DOHH2 (cell line): ENCODE measurements at regions not wholly inside any gene's neighbourhood (a gene's known extent, or its start where the extent isn't known, plus 50 kb on each side); places are given as distances from the start of the nearest gene placed in this dataset.

ENCODE experiments used
- H3F3A ChIP-seq: fragments of 200-600 bp; sonication (generic), shearing (Covaris generic); 2 replicates; pipeline ENCODE4 v1.6.0; 2016; ENCODE audit warnings: antibody characterized with exemption, mild to moderate bottlenecking; ENCODE audit not compliant: control insufficient read depth, insufficient read depth
- H3K27ac ChIP-seq: fragments of 200-600 bp; sonication (generic); 2 replicates; pipeline ENCODE4 v1.5.1; 2014; ENCODE audit warnings: low read depth, mild to moderate bottlenecking, low read length, moderate library complexity
- H3K27me3 ChIP-seq: fragments of 200-600 bp; sonication (generic); 2 replicates; pipeline ENCODE4 v1.6.1; 2014; ENCODE audit warnings: mild to moderate bottlenecking, low read length, mixed read lengths; ENCODE audit not compliant: control insufficient read depth
- H3K36me3 ChIP-seq: fragments of 200-600 bp; sonication (generic); 2 replicates; pipeline ENCODE4 v1.6.1; 2014; ENCODE audit warnings: mild to moderate bottlenecking, low read length, moderate library complexity, mixed read lengths; ENCODE audit not compliant: control insufficient read depth
- H3K4me1 ChIP-seq: fragments of 200-600 bp; sonication (generic); 2 replicates; pipeline ENCODE4 v1.6.1; 2014; ENCODE audit warnings: mild to moderate bottlenecking, low read length, mixed read lengths; ENCODE audit not compliant: control insufficient read depth
- H3K4me2 ChIP-seq: fragments of 200-600 bp; sonication (generic); 2 replicates; pipeline ENCODE4 v1.6.0; 2014; ENCODE audit warnings: mild to moderate bottlenecking, low read length, moderate library complexity
- H3K4me3 ChIP-seq: fragments of 200-600 bp; sonication (generic); 2 replicates; pipeline ENCODE4 v1.5.1; 2014; ENCODE audit warnings: mild to moderate bottlenecking, low read length, mixed read lengths
- H3K79me2 ChIP-seq: fragments of 200-600 bp; sonication (generic); 2 replicates; pipeline ENCODE4 v1.6.1; 2014; ENCODE audit warnings: mild to moderate bottlenecking, low read length, mixed read lengths; ENCODE audit not compliant: control insufficient read depth
- H3K9me2 ChIP-seq: fragments of 200-600 bp; sonication (generic); replicated peaks from 2 replicates; pipeline ENCODE4 v1.6.1; 2014; ENCODE audit warnings: mild to moderate bottlenecking, low read length, mixed read lengths; ENCODE audit not compliant: control insufficient read depth
- H3K9me3 ChIP-seq: fragments of 200-600 bp; sonication (generic); 2 replicates; pipeline ENCODE4 v1.6.1; 2014; ENCODE audit warnings: antibody characterized with exemption, low read length, mixed read lengths; ENCODE audit not compliant: control insufficient read depth, insufficient read depth
- H4K20me1 ChIP-seq: fragments of 200-600 bp; sonication (generic); 2 replicates; pipeline ENCODE4 v1.6.0; 2014; ENCODE audit warnings: low read depth, mild to moderate bottlenecking, antibody characterized with exemption, low read length, moderate library complexity; ENCODE audit not compliant: control insufficient read depth, insufficient read depth
- EZH2phosphoT487 ChIP-seq: fragments of 200-600 bp; sonication (generic); IDR thresholded peaks from 2 replicates; pipeline ENCODE4 v1.6.1; 2017; ENCODE audit warnings: borderline replicate concordance, mild to moderate bottlenecking, antibody characterized with exemption, low read length, moderate library complexity, mixed read lengths
- TF ChIP-seq, protein P1 (sequence below): fragments of 200-600 bp; sonication (generic); IDR thresholded peaks from one replicate; pipeline ENCODE4 v1.5.1; 2014; ENCODE audit warnings: antibody characterized with exemption, mild to moderate bottlenecking, low read depth, low read length; ENCODE audit not compliant: poor library complexity, severe bottlenecking

DNA sequence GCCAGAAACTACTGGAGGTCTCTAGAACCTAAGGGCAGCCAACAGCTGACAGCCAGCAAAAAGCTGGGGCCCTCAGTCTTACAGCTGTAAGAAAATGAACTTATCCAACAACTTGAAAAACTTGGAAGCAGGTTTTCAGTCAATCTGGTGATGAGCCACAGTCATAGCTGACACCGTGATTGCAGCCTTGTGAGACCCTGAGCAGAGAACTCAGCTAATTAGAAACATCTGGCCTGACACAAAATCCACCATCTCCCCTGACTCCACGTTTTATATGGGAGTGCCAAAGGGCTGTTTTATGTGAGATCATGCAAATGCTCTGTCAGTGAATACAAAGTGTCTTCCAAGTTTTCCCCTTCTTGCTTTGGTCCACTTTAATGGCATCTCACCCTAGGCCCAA lies 198.8 kb upstream of the DCAF8L1 start:
- Histone ChIP-seq H3K9me3 (no peaks in the 10 kb centered on the region), H3F3A (no peaks in the 10 kb centered on the region), H3K27me3 (no peaks in the 10 kb centered on the region), H3K9me2 (no peaks in the 10 kb centered on the region), H3K4me1 (no peaks in the 10 kb centered on the region), H3K79me2 (no peaks in the 10 kb centered on the region), H3K36me3 (no peaks in the 10 kb centered on the region), H3K27ac (no peak overlapping the region), H4K20me1 (no peaks in the 10 kb centered on the region), H3K4me2 (no peak overlapping the region), H3K4me3 (no peak overlapping the region)
- TF ChIP-seq, protein P1, sequence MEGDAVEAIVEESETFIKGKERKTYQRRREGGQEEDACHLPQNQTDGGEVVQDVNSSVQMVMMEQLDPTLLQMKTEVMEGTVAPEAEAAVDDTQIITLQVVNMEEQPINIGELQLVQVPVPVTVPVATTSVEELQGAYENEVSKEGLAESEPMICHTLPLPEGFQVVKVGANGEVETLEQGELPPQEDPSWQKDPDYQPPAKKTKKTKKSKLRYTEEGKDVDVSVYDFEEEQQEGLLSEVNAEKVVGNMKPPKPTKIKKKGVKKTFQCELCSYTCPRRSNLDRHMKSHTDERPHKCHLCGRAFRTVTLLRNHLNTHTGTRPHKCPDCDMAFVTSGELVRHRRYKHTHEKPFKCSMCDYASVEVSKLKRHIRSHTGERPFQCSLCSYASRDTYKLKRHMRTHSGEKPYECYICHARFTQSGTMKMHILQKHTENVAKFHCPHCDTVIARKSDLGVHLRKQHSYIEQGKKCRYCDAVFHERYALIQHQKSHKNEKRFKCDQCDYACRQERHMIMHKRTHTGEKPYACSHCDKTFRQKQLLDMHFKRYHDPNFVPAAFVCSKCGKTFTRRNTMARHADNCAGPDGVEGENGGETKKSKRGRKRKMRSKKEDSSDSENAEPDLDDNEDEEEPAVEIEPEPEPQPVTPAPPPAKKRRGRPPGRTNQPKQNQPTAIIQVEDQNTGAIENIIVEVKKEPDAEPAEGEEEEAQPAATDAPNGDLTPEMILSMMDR: no peak

DNA sequence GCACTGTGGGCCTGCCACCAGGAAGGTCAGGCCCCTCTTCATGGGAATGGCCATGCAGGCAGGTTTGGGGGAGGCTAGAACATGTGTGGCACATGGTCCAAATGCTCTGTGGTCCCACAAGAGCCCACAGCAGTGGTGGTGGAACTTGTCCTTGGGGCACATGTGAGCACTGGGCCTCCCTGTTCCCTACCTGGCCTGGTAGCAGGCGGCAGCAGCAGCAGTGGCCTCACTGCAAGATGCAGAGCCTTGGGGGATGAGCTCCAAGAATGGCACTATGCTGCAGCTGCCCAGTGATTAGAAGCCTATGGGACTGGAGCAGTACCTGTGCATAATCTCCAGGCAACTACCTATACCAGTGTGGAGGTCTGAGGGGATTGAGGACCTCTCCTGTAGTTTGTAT lies 197.0 kb upstream of the DCAF8L1 start:
- no peaks in the 10 kb centered on the region for H3K4me1 ChIP-seq
- H3K79me2 ChIP-seq: no peaks in the 10 kb centered on the region
- no peaks in the 10 kb centered on the region for H4K20me1 ChIP-seq
- H3K27ac ChIP-seq: no peak overlapping the region
- no peak overlapping the region for H3K4me2 ChIP-seq
- no peaks in the 10 kb centered on the region for H3F3A ChIP-seq
- no peak overlapping the region for H3K4me3 ChIP-seq
- no peak for TF ChIP-seq EZH2phosphoT487
- TF ChIP-seq, protein P1: no peak
- no peaks in the 10 kb centered on the region for H3K27me3 ChIP-seq
- H3K9me2 ChIP-seq: no peaks in the 10 kb centered on the region
- no peaks in the 10 kb centered on the region for H3K9me3 ChIP-seq
- no peaks in the 10 kb centered on the region for H3K36me3 ChIP-seq

DNA sequence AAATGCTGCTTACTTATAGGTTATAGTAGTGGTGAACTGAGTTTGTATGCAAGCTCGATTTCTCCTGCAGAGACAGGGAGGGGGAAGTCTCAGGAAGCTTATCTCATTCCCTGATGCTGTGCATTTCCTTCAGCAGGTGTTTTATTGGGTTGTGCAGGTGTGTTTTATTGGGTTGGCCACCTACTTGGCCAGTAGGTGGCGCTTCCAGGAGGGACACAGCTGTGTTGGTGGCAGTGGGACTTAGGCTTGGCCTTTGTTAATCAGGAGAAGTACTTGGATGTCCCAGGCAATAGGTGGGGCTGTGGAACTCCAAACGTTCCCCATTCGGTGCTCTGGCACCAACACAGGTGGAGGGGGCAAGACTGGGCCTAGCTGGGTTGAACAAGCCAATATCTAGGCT lies 196.0 kb upstream of the DCAF8L1 start:
- H3K4me3 ChIP-seq: no peak overlapping the region
- no peaks in the 10 kb centered on the region for H4K20me1 ChIP-seq
- no peaks in the 10 kb centered on the region for H3K4me1 ChIP-seq
- H3K27me3 ChIP-seq: no peaks in the 10 kb centered on the region
- H3K36me3 ChIP-seq: no peaks in the 10 kb centered on the region
- no peak overlapping the region for H3K27ac ChIP-seq
- no peak overlapping the region for H3K4me2 ChIP-seq
- H3K9me2 ChIP-seq: no peaks in the 10 kb centered on the region
- no peaks in the 10 kb centered on the region for H3F3A ChIP-seq
- H3K9me3 ChIP-seq: no peaks in the 10 kb centered on the region
- TF ChIP-seq EZH2phosphoT487: no peak
- TF ChIP-seq, protein P1: peak; percentile 54
- no peaks in the 10 kb centered on the region for H3K79me2 ChIP-seq

DNA sequence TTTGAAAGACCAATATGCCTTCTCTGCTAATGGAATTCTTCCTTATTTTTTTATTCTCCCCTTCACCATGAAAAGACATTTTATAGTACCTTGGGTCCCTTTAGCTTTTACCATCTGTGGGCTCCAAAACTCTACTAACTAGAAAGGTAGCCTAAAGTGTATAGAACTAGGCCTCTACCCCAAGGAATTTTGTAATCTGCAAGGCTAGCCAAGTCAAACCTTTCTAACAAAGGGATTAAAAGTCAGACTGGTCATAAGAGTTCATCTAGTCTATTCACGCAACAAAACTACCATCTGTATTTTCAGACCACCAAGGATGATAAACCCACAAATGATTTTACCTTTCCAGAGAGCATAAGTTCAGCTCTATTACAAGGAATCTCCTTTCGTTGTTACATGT lies 189.5 kb upstream of the DCAF8L1 start:
- H3K27me3 ChIP-seq: no peaks in the 10 kb centered on the region
- TF ChIP-seq, protein P1: no peak
- no peak for TF ChIP-seq EZH2phosphoT487
- no peaks in the 10 kb centered on the region for H3K79me2 ChIP-seq
- H4K20me1 ChIP-seq: no peaks in the 10 kb centered on the region
- H3K4me3 ChIP-seq: no peak overlapping the region
- no peaks in the 10 kb centered on the region for H3K9me2 ChIP-seq
- H3K36me3 ChIP-seq: no peaks in the 10 kb centered on the region
- no peaks in the 10 kb centered on the region for H3K4me1 ChIP-seq
- H3K27ac ChIP-seq: no peak overlapping the region
- no peak overlapping the region for H3K4me2 ChIP-seq
- H3K9me3 ChIP-seq: no peaks in the 10 kb centered on the region
- no peaks in the 10 kb centered on the region for H3F3A ChIP-seq
